HG03139 (cell line): ENCODE measurements at regions not wholly inside any gene's neighbourhood (a gene's known extent, or its start where the extent isn't known, plus 50 kb on each side); places are given as distances from the start of the nearest gene placed in this dataset.
"Not testable (repeated sequence)": the region's sequence is repeated elsewhere in the genome, so short reads cannot be mapped to it uniquely, and the experiment has no call there.

ENCODE experiments used
- ATAC-seq: cut with Tn5 transposase; IDR thresholded peaks from one replicate; pipeline ENCODE4 v1.9.1; 2021; ENCODE audit not compliant: unreplicated experiment

DNA sequence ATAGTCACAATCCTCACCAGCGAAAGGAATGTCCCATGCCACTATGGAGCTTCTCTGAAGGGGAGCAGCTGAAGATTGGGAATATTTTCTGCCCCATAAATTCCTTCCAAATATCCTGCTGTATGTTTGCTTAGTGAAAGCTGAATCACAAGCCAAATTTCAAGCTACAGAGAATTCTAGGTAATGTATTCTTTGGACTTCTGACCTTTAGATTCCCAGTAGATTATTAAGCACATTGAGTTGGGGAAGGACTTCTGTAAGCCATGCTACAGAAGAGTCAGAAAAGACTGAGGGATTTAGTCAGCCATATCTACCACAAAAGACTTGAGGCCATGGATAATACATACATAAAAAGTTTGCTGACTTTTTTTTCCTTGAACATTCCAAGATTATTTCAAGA, 1342.0 kb upstream of the NUDT12 start:
- ATAC-seq = no peak

DNA sequence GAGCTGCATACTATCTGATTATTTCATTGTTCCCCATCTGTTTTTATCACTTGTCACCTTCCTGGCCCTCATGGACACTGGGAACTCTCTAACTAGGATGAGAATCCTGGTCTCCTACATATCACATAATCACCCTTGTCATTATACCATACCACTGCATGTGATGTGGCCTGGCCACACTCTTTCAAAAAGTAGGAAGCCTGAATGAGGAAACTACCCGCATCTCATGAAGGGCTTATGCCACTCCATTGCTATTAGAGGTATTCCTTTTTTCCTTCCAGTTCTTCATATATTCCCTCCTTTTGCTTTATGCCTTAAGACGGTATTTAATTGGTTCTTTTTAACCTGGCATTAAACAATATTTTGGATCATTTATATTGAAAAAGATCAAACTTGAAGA, 1341.4 kb upstream of the NUDT12 start:
- ATAC-seq = no peak

DNA sequence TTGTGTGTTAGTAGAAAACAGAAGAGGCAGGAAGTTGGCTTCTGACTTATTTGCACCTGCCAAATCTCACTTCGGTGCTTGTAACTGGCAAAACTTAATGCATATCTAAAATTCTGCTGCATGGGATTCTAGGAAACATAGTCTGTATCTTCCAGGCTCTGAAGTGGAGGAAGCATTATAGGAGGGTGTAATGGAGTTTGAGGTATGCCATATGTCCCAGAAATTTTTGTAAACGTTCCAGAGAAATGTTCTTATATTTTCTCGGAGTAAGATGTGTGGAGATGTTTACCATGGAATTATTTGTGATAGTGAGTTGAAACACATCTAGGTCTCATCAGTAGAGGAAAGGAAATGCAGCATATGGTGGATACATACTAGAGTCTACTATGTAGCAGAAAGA, 1329.0 kb upstream of the NUDT12 start:
- no peak for ATAC-seq

DNA sequence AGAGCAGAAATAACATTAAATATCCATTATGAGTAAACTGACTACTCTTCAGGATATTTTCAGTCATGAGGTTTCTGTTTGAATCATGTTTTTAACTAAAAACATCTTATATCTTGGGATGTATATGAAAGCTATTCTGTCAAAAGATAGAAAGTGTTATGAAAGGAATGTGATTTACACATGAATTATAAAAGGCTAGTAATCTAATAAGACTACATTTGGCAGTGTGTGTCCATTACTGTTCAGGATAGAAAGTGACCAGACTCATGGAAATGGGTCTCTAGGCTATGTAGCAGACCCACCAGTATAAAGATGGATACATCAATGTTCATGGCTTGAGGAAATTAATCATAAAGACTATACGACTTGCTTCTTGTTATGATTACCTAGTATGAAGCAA, 1328.2 kb upstream of the NUDT12 start:
- no peak for ATAC-seq

DNA sequence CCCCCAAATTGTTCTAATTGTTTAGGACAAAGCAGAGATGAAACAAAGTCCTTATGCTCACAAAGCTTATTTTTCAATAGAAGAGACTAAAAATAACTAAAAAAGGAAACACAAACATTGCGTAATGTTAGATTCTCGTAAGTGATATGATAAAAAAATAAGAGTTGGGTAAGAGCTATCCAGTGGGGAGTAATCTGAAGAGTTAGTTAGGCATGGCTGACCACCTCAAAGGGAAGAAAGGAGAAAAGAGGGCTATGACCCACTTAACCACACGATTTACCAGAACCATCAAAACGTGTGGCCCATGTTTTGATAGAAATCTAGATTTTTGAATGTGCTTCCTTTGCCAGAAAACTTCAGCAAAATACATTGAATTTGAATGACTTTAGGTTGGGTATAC, 1296.8 kb upstream of the NUDT12 start:
- ATAC-seq = no peak

DNA sequence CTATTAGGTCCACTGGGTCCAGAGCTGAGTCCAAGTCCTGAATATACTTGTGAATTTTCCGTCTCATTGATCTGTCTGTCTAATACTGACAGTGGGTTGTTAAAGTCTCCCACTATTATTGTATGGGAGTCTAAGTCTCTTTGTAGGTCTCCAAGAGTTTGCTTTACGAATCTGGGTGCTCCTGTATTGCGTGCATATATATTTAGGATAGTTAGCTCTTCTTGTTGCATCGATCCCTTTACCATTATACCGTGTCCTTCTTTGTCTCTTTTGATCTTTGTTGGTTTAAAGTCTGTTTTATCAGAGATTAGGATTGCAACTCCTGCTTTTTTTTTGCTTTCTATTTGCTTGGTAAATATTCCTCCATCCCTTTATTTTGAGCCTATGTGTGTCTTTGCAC, 1289.5 kb upstream of the NUDT12 start:
- ATAC-seq = not testable (repeated sequence)

DNA sequence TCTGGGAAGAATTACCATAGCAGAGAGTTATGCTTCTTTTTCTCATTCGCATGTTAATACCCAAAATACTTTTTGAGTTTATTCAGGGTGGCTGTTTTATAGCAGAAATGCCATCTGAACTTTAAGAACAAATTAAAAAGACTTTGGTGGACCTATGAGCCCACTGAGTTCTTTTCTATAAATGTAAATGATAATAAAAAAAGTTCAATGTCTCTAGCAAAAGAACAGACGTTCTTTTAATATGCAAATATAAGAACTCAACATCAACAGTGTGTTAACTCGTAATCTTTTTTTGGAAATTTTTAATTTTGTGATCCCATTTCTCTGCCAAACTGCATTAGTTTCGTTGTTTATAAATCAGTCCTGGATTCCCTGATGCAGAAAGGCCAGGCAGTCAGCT, 1283.0 kb upstream of the NUDT12 start:
- ATAC-seq = no peak

DNA sequence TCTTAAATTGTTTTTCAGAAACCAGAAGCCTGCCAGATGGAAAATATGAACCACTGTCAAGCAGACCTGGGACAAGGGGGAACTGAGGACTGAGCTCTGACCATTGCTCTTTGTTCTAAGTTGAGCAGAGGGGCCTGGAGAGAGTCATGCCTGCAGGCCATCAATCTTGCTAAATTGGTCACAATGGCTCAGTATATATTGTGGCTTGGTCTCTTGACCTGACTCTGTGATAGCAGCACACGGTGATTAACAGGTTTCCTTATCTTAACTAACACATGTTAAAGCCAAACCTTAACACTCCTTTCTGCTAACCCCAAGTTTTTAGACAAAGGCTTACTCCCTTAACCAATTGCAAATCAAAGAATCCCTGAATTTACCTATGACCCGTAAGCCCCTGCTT, 1281.2 kb upstream of the NUDT12 start:
- ATAC-seq = no peak

DNA sequence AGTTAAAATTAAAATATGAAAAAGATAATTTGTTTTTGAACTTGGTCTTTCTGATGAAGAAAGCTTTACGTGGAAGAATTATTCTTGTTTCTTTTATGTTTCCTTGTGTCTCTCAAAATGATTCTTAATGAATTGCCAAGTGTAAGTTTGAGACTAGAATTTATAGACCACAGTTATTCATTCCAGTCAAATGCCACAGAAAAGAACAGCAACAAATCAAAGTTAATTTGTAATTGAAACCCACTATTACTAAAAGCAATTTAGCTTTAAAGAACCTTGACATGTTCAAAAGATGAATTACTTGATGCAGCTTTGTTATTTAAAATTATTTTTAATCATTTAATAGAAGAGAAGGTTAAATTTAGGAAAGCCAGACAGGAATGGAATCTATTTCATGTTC, 1277.7 kb upstream of the NUDT12 start:
- ATAC-seq = no peak

DNA sequence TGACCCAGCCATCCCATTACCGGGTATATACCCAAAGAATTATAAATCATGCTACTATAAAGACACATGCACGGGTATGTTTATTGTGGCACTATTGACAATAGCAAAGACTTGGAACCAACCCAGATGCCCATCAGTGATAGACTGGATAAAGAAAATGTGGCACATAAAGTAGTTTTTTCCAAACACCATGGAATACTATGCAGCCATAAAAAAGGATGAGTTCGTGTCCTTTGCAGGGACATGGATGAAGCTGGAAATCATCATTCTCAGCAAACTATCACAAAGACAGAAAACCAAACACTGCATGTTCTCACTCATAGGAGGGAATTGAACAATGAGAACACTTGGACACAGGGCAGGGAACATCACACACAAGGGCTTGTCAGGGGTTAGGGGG, 1268.9 kb upstream of the NUDT12 start:
- not testable (repeated sequence) for ATAC-seq

DNA sequence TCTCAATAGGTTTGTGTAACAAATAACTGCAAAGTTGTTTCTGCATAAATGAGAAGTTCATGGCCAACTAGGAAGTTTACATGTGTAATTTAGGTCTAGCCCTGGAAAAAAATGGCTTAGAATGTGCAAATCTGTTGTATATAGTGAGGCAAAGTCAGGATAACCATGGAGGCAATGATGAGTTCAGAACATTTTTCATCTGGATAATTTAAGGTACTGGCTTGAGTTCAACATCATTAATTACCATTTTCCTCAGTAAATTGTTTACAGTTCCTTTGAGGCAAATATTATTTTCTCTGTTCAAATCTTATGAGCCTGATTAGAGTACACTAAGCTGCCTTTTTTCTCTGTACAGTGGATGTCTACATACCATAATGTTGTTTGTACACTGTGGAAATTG, 1259.0 kb upstream of the NUDT12 start:
- no peak for ATAC-seq

DNA sequence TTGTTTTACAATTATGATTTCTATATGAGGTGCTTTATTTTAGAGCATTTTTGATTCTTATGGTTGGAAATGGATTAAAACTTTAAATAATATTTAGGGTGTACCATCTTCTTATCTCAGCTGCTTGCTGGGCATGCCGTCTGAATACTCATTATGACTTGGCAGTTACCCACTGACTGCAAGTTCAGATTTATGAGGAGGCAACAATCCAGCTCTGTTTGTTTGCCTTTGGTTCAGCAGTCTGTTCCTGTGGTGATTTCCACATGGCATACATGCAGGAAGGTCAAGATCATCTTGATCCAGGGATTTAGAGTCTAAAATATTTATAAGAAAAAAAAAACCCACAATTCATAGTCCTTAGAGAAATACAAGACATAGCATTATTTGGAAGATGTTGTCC, 1254.5 kb upstream of the NUDT12 start:
- no peak for ATAC-seq

DNA sequence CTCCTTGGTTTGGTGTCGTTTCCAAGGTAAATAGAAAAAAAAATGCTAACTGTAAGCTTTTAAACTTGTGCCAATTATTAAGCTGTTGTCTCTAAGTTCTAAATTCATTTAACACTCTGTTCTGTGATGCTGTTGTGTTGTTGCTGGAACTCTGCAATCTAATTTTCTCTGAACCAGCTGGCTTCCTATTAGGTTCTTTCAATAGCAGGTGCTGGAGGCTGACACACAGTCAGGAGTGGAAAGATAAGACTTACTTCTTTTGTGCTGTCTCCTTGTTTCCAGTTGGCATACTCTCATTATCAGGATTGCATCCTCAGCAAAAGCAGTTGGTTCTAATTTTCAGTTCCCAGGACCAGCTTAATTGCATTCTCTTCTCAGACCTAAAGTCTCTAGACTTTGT, 1252.6 kb upstream of the NUDT12 start:
- ATAC-seq = no peak

DNA sequence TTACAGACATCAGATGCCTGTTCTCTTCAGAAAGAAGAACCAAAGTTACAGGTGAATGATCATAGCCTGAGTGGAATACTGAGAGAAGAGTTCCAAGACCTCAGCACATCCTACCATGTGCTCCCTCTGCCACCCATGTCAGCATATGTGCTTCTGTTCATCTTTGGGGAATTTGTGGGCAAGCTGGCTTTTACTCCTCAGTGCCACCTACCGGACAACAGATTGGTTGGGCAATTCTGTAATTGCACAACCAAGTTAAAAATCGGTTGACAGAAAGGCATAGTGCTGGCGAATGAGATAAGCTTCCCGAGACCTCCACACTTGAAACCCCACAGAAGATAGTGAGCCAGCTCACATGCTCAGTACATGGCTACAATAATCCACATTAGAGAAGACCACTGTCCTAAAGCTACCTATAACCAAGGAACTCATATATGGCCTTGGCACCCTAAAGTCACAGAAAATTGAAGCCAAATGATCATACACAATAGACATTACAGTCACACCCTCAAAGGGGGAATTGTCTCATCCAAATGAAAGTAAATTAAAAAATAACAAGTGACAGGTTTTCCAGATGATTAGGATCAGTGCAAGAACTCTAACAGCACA, 1238.0 kb upstream of the NUDT12 start:
- no peak for ATAC-seq

DNA sequence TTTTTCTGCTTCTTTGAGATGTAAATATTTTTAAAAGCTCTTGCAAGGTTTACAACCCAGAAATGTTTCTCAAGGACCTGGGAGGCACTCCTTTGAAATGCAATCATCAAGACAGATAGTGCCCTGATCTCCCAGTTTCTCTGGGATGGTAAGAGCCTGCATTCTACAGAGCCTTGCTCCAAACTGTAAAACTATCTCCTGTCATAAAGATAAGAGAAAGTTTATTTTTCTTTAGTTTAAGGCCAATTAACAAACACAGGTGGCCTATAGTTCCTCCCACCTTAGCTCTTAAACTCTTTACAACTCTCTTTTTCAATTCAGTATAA, 1231.1 kb upstream of the NUDT12 start:
- no peak for ATAC-seq

DNA sequence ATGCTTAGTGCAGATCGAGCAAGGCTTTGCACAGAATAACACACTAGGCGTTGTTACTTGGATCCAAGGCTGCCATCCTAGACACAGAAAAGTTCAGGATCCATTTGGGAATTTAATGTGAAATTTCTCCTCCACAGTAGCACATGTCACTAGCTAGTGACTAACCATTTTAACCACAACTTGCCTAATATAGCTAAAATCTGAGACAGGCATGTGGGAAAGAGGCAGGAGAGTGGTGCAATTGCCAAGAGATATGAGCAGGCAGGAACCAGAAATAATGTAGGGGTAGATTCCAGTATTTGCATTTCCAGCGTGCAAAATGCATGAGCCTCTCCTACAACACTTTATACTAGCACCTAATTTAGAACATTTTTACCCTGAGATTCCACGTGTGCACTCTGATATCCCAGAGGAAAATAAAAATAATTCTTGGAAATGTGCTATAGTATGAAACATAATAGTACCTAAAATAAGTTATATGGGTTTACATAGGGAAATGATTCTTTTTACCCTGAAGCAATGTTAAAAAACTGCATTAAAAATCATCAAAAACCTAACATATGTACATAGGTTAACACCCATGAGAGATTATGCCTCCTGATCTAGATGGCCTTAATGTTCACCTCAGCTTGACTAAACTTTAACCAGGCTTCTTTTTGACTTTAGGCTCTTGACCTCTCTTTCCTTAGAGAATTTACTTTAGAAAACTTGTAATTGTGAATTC, 1230.6 kb upstream of the NUDT12 start:
- ATAC-seq = no peak

DNA sequence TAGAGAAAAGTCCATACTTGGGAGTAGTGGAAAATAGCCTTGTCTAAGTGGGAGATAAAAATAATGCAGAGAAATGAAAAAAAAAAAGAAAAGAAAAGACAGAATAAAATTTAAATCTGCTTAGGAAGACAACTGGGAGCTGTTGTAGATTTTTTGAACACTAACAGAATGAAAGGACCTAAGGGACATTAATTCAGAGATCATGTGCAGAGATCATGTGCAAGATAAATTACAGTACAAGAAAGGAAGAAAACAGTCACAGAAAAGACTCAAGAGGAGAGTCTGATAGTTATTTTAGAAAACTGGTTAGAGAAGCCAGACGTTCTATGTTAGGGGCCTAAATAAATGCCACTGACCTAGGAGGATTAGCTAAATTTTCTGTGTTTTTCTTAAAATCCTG, 1226.8 kb upstream of the NUDT12 start:
- ATAC-seq = no peak

DNA sequence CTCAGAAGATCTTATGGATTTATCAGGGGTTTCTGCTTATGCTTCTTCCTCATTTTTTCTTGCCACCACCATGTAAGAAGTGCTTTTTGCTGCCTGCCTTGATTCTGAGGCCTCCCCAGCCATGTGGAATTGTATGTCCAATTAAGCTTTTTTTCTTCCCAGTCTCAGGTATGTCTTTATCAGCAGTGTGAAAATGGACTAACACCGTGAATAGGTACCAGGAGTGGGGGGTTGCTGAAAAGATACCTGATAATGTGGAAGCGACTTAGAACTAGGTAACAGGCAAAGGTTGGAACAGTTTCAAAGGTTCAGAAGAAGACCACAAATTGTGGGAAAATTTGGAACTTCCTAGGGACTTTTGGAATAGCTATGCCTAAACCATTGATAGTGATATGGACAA, 1222.5 kb upstream of the NUDT12 start:
- no peak for ATAC-seq

DNA sequence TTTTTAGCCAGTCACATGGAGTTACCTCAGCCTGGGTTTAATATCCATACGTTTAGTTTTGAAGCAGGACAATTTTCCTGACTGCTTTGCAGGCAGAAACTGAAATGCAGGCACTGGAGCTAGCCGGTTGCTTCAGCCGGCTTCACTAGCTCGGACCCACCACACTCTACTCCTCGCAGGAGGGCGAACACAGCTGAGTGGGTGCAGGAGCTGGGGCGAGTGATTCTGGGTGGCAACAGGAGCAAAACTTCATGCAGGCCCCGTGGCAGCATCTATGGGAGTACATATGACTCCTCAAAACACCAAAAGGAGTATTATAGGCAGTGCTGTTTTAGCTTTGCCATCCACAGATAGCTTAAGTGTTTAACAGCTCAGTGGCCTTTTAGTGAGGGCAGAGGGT, 1211.8 kb upstream of the NUDT12 start:
- ATAC-seq = no peak

DNA sequence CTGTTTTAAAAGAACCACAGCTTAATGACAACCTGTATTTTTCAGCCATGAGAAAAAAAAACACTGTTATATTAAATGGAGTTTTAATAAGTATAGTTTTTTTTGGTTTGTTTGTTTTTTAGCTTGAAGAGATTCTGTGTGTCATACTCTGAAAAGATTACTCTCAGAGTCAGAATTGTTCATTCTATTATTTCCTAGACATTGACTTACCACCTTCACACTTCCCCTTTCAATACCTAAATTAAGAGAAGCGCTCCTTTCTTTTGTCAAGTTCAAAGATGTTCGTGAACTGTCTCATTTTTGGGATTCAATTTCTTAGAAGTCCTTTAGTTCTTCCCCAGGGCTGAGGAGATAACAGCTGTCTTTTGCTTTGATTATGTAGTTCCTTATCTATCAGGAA, 1201.6 kb upstream of the NUDT12 start:
- no peak for ATAC-seq

DNA sequence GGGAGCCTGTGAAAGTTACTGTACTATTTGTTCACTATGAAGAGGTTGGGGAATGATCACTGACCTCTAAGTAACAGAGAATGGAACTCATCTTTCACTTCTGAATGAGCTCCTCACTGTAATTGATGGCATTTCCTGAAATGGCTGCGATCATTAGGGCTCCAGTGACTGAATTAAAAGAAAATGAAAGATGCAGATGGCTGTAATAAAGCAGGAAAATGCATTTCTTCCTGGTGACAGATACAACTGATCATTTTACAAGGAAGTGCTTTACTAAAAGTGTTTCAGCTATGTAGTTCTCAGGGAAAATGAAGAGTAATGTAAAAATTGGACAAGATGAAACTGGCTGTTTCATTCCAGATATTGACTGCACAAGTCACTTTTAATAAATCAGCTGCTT, 1200.6 kb upstream of the NUDT12 start:
- no peak for ATAC-seq

DNA sequence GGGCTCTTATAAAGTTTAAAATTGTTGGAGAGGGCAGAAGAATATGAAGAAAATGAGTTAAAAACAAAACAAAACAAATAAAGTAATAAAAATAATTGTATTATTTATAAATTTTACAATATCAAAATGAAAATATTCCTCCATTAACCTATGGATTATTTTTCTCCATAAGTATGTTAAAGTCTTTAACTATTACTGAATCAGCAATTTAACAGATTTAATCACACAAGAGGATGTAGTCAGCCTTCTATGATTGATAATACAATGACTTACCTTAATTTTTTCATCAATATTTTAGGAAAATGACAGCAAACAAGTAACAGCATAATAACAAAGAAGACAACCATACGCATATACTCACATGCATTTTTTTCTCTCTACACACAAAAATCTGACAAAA, 1195.3 kb upstream of the NUDT12 start:
- no peak for ATAC-seq

DNA sequence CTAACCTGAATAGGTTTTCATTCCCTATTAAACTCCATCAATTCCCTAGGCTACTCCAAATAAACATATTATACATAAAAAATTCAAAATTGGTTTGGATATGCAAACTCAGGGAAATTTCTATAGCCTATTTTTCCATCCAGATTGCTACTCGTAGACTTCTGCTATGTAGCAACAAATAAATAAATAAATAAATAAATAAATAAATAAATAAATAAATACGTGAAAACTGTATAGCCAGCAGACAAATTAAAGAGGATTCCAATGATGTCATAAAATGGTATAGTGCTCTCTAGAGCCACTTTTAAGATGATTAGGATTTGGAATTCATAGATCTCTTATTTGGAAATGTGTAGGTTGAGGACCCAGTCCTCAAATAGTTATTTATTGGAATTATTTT, 1193.2 kb upstream of the NUDT12 start:
- ATAC-seq = no peak
